DMS53 treated with DMSO at 0.1 percent for 48 hours (cell line): ENCODE measurements at regions not wholly inside any gene's neighbourhood (a gene's known extent, or its start where the extent isn't known, plus 50 kb on each side); places are given as distances from the start of the nearest gene placed in this dataset.
A peak's percentile ranks its signal among the peaks of the same experiment; 100 is the strongest.

Experiments
- DNase-seq: peaks from one replicate; lab custom pipeline; 2025; ENCODE audit not compliant: unreplicated experiment; lab: John Stamatoyannopoulos, UW

DNA sequence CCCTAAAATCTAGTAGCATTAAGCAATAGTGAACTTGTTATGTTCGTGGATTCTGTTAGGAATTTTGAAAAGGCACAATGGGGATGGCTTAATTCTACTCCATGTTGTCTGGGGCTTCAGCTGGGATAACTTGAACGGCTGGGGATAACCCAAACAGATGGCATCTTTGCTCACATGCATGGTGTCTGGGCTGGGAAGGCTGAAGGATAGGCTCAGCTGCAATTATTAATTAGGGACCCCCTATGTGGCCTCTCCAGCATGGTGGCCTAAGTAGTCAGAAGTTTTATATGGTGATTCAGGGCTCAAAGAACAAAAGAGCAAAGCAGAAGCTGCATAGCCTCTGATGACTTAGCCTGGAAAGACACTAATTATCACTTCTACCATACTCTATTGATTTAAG is 551.1 kb downstream of the PSAT1 start:
- DNase-seq = no peak

DNA sequence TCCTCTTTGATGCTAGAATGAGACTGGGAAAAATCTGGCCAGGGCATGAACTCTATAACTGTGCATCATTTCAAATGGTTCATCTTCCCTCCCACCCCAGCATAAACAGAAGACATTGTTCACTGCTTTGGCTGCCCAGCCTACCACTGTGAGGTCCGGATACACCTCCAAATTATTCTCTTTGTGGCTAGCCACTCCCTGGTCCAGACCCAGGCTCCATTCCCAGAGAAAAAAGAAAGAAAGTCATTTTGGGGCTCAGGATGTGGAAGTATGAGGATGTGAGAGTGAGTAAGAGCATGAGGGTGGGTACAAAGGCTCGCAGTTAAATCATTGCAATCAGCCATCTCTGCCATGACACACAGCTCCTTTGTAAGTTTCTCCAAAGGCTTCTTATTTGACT is 559.2 kb downstream of the PSAT1 start:
- DNase-seq = no peak

DNA sequence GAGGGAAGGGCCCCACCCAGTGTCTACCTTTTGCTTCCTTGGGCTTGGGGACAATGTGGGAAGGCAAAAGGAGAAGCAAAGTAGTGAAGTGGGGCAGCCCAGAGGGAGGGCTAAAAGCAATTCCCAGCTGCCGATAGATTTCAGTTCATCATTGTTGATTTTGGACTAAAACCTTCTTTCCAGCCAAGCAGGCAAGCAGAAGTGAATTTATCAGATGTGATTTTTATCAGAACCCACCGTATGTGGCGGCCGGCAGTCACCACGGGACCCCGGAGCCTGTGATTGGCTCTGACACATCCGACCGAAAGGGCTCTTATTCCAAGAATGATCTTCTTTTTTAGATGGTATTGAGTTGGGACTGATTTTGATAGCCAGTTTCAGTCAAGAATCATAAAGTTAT is 559.9 kb downstream of the PSAT1 start:
- DNase-seq = no peak

DNA sequence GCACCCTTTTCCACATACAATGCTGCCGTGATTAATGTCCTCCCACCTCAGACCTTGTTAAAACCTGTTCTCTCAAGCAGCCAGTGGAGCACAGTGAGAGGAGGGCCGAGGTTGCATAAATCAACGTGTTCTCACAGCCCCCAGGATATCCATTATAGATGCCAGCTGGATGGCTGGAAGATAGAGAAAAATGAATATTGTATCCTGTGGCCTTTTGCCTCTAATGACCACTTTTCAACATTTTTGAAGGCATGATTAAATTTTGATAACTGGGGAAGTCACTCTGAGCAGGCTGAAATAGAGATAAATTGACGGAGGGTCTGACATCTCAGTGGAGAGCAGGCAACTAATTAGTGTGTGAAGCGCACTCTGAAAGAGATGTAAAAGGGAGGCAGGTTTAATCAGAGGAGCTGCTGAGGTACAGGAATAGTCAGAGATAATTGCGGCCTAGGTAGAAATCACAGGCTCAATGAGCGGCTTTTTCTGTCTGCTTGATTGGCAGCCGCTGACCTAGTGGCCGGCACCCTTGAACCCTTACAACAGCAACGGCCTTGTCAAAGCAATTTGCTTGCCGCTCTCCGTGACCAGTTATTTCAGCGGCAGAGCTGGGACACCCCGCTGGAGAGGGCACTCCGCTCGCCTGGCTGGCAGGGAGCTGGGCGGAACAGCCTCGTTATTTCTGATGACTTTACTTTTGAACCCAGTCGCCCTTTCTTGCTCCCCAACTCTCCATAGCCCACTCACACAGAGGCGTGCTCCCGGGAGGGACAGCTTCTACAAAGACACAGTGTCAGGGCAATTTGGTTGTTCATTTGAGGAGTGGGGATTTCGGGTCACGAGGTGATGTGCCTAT is 560.7 kb downstream of the PSAT1 start:
- DNase-seq = no peak

DNA sequence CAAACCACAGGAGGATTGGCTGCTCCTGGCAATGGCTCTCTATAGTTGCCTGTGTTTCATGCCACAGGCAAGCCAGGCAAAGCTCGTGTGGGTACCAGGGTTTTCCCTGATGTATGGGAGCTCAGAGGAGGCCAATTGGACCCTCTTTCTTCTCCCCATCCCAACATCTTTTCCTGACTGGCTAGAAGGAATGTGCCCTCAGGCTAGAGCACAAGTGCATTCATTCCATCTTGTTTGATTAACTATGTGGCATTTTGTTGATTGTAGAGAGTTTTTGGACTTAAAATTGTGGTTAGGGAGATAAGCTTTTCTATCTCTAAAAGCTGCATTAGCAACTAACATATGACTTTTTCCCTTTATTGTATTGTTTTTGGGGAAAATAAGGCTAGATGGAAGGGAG is 561.3 kb downstream of the PSAT1 start:
- no peak for DNase-seq

DNA sequence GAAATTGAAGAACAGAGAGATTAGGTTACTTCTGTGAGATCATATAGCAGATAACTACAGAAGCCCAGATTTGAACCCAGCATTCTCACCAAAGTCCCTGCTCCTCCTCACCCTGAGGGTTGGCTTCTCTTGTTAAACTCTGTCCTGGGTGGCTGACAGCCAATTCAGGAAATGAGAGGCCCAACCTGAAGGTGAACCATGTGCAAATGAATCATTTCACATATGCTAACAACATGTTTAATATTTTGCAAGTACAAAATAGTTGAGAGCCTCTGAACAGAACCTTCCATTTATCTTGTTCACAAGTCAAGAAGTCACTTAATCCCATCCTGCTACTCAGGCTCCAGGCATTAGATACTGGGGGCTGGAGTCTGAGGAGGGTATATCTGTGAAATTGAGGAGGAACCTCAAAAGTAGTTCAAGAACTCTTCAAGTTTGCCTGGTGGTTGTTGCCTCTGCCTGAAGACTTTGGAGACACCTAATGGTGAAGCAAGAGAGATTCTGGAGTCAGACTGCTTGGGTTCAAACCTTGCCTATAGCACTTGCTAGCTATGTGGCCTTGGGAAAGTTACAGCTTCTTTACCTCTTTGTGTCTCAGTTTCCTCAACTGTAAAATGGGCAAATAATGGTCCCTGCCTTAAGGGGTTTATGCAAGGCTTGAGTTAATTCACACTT is 564.0 kb downstream of the PSAT1 start:
- no peak for DNase-seq

DNA sequence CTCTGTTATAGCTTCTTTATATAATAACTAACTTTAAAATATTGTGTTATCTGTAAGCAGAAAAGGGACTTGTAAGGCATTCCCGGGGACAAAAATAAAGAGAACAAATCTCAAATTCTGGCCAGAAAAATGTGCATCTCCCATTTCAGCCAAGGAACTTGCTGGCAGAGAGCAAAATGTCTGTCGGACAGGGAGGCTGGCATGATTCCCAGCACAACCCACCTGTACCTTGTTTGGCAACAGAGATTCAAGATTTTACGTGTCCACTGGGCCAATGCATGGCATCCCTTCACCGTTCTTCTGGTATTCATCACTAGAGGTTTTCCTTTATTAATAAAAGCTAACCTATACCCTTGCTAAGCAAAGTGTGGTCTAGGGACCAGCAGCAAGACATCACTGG is 566.6 kb downstream of the PSAT1 start:
- no peak for DNase-seq

DNA sequence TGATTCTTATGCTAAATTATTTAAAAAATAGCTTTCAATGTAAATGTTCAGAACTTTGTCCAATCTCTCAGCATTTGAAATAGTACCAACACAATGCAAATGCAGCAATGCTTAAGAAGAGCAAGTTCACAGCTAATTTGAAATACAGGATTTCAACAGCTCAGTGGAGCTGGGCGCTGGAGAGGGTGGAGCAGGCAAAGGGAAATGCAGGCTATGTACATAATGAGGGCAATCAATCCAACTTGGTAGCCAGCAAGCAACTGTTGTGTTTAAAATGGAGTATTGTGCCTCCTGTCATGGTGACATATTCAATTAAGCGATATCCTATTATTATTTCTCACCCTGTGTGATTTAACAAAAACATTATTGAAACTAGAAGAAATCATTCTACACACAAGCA is 568.8 kb downstream of the PSAT1 start:
- DNase-seq = no peak

DNA sequence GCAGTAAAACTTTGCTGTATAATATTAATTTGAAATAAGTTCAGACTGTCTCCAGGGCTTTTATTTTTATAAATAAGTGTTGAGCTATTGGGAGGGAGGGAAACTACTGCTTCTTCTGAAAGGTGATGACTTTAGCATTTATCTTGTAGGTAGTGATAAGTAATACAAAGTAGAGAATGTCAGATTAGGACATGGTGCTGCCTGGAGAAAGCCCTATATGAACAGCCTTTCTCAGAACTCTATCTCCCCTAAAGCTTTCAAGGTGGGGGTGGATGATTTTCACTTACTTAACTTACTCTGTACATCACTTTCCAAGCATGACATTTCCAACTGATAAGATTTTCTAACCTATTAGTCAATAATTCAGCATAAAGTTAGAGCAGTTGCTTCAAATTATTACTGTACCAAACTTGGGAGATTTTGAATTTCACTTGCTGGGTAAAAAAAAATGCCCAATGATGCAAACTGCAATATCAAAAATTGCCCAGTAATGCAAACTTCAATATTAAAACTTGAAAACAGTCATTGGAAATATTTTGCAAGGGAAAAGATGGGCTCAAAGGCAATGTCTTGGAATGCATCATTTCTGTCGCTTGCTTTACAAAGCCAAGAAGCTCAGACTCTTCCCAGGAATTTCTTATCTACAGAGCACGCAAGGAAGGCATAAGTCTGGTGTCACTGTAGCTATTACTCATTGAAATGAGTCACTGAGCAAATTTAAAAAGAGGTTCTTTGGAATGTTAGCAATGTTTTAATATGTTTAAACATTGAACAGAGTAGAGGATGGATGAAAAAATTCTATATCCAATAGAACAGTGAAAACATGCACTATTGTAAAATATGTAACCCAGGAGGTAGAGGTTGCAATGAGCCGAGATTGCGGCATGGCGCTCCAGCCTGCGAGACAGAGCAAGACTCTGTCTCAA is 569.5 kb downstream of the PSAT1 start:
- DNase-seq = peak; percentile 1

DNA sequence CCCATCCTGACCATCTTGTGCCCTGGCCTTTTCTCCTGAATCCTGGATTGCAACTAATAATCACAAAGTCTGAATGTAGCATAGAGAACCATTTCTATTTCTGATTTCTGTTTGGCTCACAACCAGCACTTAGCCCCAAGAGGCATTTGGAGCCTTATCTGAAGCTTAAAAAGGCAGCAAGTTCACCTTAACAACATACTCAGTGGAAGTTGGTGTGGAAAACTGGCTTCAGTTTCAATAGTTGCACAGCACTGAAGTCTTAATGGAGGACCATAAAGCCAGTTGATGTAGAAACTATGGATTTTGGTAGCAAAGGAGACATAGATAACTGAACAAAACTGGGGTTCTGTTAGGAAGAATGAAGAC is 574.1 kb downstream of the PSAT1 start:
- no peak for DNase-seq

DNA sequence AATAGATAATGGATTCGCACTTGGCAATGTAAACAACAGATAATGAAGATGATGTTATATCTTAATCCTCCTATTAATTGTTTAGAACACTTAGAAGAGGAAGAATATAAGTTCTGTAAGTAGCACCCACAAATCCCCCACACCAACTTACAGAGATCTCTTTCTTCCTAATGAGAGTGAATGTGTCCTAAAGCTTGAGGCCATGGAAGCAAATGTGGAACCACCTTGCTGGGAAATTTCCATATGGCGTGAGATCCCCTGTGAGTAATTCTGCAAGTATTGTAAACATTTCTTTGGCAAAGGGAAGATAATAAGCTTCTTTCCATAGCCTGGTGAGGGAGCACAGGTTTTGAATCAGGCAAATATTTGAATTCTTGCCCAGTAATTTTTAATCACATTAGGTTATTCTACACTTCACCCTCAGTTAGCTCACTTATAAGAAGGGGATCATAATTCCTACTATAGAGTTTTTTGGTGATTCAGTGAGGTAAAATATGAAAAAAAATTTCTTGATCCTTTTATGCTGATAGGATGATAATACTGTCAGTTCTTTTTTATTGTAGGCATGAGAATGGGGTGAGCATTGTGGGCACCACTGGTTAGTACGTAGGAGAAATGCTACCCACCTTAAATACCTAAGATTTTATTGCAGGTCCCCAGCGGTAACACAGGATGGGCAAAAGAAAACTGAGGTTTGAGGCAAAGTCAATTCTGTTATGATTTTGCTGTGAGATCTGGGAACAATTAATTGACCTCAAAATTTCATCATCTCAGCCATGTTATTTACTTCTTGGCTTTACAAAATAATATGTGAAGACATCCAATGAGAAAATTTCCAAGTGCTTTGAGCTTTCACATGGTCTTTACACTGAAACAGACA is 574.8 kb downstream of the PSAT1 start:
- DNase-seq = no peak

DNA sequence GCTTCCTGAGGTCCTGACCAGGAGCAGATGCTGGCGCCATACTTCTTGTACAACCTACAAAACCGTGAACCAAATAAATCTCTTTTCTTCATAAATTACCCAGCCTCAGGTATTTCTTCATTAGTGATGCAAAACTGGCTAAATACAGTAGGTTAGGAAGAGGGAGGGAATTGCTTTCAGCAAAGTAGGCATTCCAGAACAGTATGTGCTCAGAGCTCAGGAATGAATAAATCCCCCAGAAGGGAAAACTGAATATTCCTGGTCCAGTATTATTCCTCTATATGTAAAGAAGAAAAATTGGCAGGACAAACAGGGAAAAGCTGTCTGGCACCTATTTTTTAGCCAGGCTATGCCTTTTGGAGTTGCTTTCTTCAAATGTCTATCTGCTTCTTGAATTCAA is 577.1 kb downstream of the PSAT1 start:
- DNase-seq = no peak

DNA sequence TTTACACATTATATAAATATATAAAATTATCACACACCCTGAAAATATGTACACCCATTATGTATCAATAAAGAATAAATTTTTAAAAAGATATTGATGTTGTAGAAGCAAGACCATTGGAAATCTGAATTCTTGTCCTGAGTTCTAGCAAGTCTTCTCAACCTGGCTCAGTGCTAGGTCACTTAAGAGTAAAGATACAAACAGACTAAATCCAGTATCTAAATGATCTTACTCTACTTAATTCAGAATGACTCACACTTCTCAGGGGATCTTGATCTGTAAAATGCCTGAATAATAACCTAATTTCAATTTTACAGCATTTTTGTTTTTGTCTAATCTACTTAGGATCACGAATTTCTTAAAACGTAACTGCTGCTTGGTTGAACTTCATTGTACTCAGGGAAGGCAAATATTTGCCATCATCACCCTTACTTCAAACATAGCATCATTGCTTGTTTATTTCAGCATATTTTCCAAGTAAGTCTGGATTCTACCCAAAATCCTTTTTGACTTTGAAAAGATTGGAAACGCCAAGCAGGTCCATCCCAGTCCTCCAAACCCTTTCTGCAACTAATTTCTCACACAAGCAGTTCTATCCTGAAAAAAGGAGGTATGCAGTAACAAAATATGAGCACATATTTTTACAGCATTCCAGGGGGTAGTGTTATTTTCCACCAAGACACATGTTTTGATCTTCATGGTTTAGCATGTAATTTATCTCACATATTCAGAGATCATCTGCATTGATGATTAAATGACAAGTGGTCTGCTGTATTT is 582.6 kb downstream of the PSAT1 start:
- no peak for DNase-seq

DNA sequence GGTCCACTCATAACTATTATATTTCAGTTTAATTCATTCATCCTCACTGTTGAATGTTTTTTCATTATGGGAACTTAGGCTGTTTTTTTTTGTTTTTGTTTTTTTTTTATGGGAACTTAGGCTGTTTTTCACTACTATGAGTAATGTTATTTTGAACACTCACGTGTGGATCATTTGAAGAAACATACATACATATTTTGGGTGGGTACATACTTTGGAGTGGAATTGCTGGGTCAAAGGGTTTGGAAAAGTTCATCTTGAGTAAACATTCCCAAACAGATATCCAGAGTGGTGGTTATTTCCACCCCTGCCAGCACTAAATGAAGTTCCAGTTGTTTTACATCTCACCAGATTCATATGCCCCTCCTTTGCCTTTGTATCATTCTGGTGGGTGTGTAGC is 584.4 kb downstream of the PSAT1 start:
- DNase-seq = no peak

DNA sequence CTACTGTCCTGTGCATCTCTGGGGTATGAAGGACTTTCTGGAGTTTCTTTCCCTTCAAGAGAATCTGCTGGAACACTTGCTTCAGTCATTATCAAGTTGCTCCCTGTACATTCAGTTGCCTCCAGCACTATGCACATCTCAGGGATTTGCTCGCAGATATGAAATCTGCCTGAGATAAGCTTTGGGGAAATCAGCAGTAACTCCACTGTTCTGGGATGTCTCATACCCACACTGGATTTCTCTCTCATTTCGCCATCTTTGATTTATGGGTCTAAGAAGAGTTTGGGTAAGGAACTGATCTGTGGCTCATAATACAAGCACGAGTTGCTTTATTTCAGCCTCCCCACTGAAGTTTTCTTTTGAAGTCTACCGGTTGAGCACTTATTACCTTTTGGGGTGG is 585.6 kb downstream of the PSAT1 start:
- DNase-seq = no peak

DNA sequence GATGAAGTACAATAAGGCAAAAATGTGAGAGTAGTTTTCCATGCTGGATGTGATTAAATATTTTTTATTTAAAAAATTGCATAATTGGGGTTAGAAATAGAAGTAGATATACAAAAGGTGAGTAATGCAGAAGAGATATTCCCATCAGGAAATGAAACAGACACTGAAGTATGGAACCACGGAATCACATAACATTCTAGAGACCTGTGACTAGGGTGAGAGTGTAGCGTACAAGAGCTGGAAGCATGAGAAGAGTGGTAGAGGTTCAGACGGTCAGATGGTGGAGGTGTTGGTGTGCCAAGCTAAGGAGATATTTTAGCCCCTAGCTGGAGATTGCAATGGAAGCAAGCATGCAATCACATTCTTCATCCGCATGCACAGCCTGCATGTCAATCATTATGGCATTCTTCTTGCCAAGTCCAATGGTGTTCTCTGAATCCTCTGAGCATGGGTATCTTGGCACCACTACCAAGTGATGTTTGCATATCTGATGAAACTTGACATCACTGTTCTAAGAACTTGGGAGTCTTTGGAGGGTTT is 587.8 kb downstream of the PSAT1 start:
- DNase-seq = no peak

DNA sequence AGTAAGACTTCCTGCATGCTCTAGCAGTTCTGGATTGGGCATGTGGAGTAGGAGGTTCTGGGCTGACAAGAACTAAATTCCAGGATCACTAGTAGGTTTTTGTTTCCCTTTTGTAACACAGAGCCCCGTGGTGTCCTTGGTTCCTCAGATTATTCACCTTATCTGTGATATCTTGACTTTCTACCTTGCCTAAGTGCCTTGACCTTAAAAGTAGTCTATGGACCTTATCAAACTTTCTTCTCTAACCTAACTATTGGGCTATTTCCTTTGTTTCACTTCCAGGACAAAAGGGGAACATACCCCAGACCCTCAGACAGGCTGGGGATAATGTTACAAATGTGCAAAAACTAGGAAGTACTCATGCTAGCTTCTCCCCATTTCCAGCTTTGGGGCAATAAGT is 595.3 kb downstream of the PSAT1 start:
- no peak for DNase-seq

DNA sequence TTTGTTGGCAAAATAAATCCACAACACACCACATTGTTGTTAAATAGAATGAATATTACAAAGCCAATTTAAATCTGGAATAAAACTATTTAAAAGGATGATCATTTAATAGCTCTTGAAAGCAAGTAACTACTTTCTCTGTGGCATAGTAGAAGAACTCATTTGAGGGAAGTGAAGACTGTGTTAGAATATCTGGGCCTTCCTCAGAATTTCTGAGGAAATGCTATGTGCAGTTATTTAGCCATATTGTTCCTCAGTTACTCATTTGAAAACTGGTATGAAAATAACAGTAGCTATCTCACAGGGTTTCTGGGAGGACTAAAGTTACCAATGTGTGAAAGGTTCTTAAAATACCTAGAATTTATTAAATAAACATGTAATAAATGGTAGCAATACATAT is 595.8 kb downstream of the PSAT1 start:
- no peak for DNase-seq

DNA sequence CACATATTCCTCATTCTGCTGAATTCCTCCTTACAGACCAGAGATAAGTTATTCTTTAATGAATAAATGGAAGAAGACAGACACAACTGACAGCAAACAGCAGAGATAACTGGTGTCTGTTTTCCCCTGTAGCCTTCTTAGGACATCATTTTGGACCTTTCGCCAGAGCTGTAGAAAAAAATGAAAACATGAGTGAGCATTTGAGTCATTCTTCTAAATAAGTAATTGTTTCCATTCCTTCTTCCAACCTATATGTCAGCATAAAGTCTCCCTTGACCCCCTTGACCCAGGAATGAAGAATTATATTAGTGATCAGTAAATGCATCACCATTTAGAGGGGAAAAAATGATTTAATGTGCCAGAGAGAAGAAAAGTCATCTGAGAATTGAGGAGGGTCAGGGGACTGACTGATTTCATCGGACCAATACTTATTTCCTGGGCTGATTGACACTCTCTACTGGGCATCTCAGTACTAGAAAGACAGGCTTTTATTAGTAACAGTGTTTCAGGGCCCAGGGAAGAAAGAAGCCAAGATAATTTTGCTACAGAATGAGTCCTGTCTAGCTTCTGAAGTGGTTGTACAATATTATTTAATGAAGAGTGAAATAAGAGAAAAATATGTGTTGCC is 597.0 kb downstream of the PSAT1 start:
- DNase-seq = no peak
